Liver (tissue), 8 donors: ENCODE measurements at regions not wholly inside any gene's neighbourhood (a gene's known extent, or its start where the extent isn't known, plus 50 kb on each side); places are given as distances from the start of the nearest gene placed in this dataset.

Source experiments
- DNase-seq: peaks from one replicate; pipeline ENCODE4 v3.0.0-alpha.2; 2017; ENCODE audit warnings: low spot score
- H3K27ac ChIP-seq, 2 donors: one replicate each; pipeline ENCODE4 v1.7.0; 2013; ENCODE audit warnings: inconsistent platforms in 2 of 2, low read length in 2 of 2, control low read depth in 1 of 2, low read depth in 1 of 2, mild to moderate bottlenecking in 1 of 2
- H3K27me3 ChIP-seq, 4 donors: one replicate each; pipeline versions ENCODE4 v1.6.1 to v1.7.0; 2013; ENCODE audit warnings: low read length in 3 of 4, inconsistent platforms in 1 of 4, mild to moderate bottlenecking in 1 of 4, moderate library complexity in 1 of 4; ENCODE audit not compliant: control insufficient read depth in 4 of 4, insufficient read depth in 4 of 4
- H3K36me3 ChIP-seq, 4 donors: one replicate each; pipeline versions ENCODE4 v1.6.1 to v1.7.0; 2013; ENCODE audit warnings: low read length in 3 of 4, mild to moderate bottlenecking in 3 of 4, low read depth in 1 of 4, moderate library complexity in 1 of 4; ENCODE audit not compliant: control insufficient read depth in 4 of 4, insufficient read depth in 3 of 4
- H3K4me1 ChIP-seq, 4 donors: one replicate each; pipeline versions ENCODE4 v1.6.1 to v1.7.0; 2013; ENCODE audit warnings: low read length in 3 of 4, mild to moderate bottlenecking in 3 of 4, moderate library complexity in 1 of 4; ENCODE audit not compliant: control insufficient read depth in 4 of 4, insufficient read depth in 4 of 4
- H3K4me3 ChIP-seq, 3 donors: one replicate each; pipeline versions ENCODE4 v1.6.1 to v1.7.0; 2013; ENCODE audit warnings: low read length in 3 of 3, control low read depth in 1 of 3, low read depth in 1 of 3, mild to moderate bottlenecking in 1 of 3
- H3K9ac ChIP-seq, 2 donors: one replicate each; pipeline ENCODE4 v1.7.0; 2013; ENCODE audit warnings: low read length in 2 of 2, mild to moderate bottlenecking in 2 of 2, moderate library complexity in 2 of 2, control low read depth in 1 of 2, low read depth in 1 of 2
- H3K9me3 ChIP-seq, 4 donors: one replicate each; pipeline versions ENCODE4 v1.6.1 to v1.7.0; 2013; ENCODE audit warnings: low read length in 3 of 4; ENCODE audit not compliant: control insufficient read depth in 4 of 4
- EGR1 ChIP-seq, 2 donors: IDR thresholded peaks; 2 replicates each; pipeline ENCODE4 v1.6.1; 2016 to 2018; ENCODE audit warnings: antibody characterized with exemption in 2 of 2, low read depth in 2 of 2
- FOXA1 ChIP-seq: IDR thresholded peaks from 2 replicates; pipeline ENCODE4 v1.6.1; 2016; ENCODE audit warnings: antibody characterized with exemption
- FOXA2 ChIP-seq: IDR thresholded peaks from 2 replicates; pipeline ENCODE4 v1.6.1; 2016; ENCODE audit warnings: antibody characterized with exemption
- GABPA ChIP-seq, 2 donors: IDR thresholded peaks in 1 of 2; conservative IDR thresholded peaks in 1 of 2; 2 replicates each; pipeline ENCODE4 v1.6.1; 2016; ENCODE audit warnings: antibody characterized with exemption in 2 of 2, mild to moderate bottlenecking in 1 of 2, moderate library complexity in 1 of 2
- HNF4A ChIP-seq, 2 donors: conservative IDR thresholded peaks; 2 replicates each; pipeline ENCODE4 v1.6.1; 2016; ENCODE audit warnings: antibody characterized with exemption in 2 of 2, mild to moderate bottlenecking in 2 of 2
- HNF4G ChIP-seq: IDR thresholded peaks from 2 replicates; pipeline ENCODE4 v1.6.1; 2016; ENCODE audit warnings: antibody characterized with exemption
- JUND ChIP-seq, 2 donors: IDR thresholded peaks; 2 replicates each; pipeline ENCODE4 v1.6.1; 2016; ENCODE audit warnings: antibody characterized with exemption in 2 of 2
- NR2F2 ChIP-seq: IDR thresholded peaks from 2 replicates; pipeline ENCODE4 v1.6.1; 2016; ENCODE audit warnings: antibody characterized with exemption
- RAD21 ChIP-seq, 2 donors: IDR thresholded peaks; 2 replicates each; pipeline ENCODE4 v1.6.1; 2016; ENCODE audit warnings: antibody characterized with exemption in 2 of 2, mild to moderate bottlenecking in 2 of 2
- RXRA ChIP-seq, 2 donors: IDR thresholded peaks; 2 replicates each; pipeline ENCODE4 v1.6.1; 2017 to 2018; ENCODE audit warnings: antibody characterized with exemption in 2 of 2, mild to moderate bottlenecking in 1 of 2
- SP1 ChIP-seq: IDR thresholded peaks from 2 replicates; pipeline ENCODE4 v1.6.1; 2018; ENCODE audit warnings: antibody characterized with exemption, mild to moderate bottlenecking
- TAF1 ChIP-seq: conservative IDR thresholded peaks from 2 replicates; pipeline ENCODE4 v1.6.1; 2016; ENCODE audit warnings: antibody characterized with exemption, mild to moderate bottlenecking
- YY1 ChIP-seq: IDR thresholded peaks from 2 replicates; pipeline ENCODE4 v1.6.1; 2016; ENCODE audit warnings: antibody characterized with exemption, mild to moderate bottlenecking
- WGBS: extraction: QIAGEN DNeasy Blood & Tissue Kit; methylation state at CpG from one replicate; pipeline ENCODE4 v1.1.7; 2013; 5-methylcytosine and 5-hydroxymethylcytosine counted together
- TF ChIP-seq, protein P1 (sequence below): fragments of 150-350 bp; IDR thresholded peaks from 2 replicates; pipeline ENCODE4 v1.5.1; 2017; ENCODE audit warnings: improper control_type of control experiment, low read depth, low read length; ENCODE audit not compliant: missing input control
- TF ChIP-seq, protein P2 (sequence below): IDR thresholded peaks from 2 replicates; pipeline ENCODE4 v1.6.1; 2016; ENCODE audit warnings: antibody characterized with exemption
- TF ChIP-seq, protein P3 (sequence below): IDR thresholded peaks from 2 replicates; pipeline ENCODE4 v1.6.1; 2016; ENCODE audit warnings: antibody characterized with exemption, mild to moderate bottlenecking
- TF ChIP-seq, protein P4 (sequence below): IDR thresholded peaks from 2 replicates; pipeline ENCODE4 v1.6.1; 2016; ENCODE audit warnings: antibody characterized with exemption
- TF ChIP-seq, protein P5 (sequence below): IDR thresholded peaks from 2 replicates; pipeline ENCODE4 v1.6.1; 2016; ENCODE audit warnings: antibody characterized with exemption
- donor health status: healthy.
- donor health status: healthy.
- donor health status: healthy.
- donor health status: healthy.
- donor health status: healthy.

DNA sequence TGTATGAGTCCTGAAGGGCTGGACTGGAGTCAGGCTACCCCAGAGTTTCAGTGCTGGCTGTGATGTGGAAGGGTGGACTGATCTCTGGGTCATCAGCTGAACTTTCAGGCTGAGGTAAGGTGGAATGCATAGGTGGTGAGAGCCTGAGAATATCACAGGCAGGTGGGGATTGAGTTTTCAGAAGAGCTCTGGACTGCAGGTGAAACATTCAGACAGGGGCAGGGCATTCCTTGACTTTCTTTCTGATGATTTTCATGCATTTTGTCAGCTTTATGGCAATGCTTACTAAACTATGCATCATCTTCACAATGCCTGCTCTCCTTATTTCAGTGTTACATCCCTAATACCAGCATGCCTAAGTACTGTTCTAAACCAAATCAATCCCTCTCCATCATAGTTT is 755.0 kb downstream of the KCNA4 start:
- H3K27me3 ChIP-seq, result no peaks in the 10 kb centered on the region
- TF ChIP-seq, protein P1, sequence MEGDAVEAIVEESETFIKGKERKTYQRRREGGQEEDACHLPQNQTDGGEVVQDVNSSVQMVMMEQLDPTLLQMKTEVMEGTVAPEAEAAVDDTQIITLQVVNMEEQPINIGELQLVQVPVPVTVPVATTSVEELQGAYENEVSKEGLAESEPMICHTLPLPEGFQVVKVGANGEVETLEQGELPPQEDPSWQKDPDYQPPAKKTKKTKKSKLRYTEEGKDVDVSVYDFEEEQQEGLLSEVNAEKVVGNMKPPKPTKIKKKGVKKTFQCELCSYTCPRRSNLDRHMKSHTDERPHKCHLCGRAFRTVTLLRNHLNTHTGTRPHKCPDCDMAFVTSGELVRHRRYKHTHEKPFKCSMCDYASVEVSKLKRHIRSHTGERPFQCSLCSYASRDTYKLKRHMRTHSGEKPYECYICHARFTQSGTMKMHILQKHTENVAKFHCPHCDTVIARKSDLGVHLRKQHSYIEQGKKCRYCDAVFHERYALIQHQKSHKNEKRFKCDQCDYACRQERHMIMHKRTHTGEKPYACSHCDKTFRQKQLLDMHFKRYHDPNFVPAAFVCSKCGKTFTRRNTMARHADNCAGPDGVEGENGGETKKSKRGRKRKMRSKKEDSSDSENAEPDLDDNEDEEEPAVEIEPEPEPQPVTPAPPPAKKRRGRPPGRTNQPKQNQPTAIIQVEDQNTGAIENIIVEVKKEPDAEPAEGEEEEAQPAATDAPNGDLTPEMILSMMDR, result no peak
- TF ChIP-seq FOXA2 (no peak), GABPA (IDR thresholded peaks at IDR 0.05 in 1 of 2, conservative IDR thresholded peaks at IDR 0.05 in 1 of 2) (no peak), FOXA1 (no peak), YY1 (no peak), RXRA (IDR thresholded peaks at IDR 0.05) (no peak), SP1 (no peak), TAF1 (no peak), NR2F2 (no peak), RAD21 (IDR thresholded peaks at IDR 0.05) (no peak), HNF4A (conservative IDR thresholded peaks at IDR 0.05) (no peak), HNF4G (no peak), JUND (IDR thresholded peaks at IDR 0.05) (no peak)
- TF ChIP-seq, protein P2, sequence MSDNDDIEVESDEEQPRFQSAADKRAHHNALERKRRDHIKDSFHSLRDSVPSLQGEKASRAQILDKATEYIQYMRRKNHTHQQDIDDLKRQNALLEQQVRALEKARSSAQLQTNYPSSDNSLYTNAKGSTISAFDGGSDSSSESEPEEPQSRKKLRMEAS, result no peak
- TF ChIP-seq, protein P3, sequence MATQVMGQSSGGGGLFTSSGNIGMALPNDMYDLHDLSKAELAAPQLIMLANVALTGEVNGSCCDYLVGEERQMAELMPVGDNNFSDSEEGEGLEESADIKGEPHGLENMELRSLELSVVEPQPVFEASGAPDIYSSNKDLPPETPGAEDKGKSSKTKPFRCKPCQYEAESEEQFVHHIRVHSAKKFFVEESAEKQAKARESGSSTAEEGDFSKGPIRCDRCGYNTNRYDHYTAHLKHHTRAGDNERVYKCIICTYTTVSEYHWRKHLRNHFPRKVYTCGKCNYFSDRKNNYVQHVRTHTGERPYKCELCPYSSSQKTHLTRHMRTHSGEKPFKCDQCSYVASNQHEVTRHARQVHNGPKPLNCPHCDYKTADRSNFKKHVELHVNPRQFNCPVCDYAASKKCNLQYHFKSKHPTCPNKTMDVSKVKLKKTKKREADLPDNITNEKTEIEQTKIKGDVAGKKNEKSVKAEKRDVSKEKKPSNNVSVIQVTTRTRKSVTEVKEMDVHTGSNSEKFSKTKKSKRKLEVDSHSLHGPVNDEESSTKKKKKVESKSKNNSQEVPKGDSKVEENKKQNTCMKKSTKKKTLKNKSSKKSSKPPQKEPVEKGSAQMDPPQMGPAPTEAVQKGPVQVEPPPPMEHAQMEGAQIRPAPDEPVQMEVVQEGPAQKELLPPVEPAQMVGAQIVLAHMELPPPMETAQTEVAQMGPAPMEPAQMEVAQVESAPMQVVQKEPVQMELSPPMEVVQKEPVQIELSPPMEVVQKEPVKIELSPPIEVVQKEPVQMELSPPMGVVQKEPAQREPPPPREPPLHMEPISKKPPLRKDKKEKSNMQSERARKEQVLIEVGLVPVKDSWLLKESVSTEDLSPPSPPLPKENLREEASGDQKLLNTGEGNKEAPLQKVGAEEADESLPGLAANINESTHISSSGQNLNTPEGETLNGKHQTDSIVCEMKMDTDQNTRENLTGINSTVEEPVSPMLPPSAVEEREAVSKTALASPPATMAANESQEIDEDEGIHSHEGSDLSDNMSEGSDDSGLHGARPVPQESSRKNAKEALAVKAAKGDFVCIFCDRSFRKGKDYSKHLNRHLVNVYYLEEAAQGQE, result no peak
- TF ChIP-seq, protein P4, sequence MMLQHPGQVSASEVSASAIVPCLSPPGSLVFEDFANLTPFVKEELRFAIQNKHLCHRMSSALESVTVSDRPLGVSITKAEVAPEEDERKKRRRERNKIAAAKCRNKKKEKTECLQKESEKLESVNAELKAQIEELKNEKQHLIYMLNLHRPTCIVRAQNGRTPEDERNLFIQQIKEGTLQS, result no peak
- DNase-seq, result no peak
- no peaks in the 10 kb centered on the region for H3K36me3 ChIP-seq
- peaks cover 2 to 13% (median 8%) of the 10 kb centered on the region in 4 donors for H3K4me1 ChIP-seq
- H3K9ac ChIP-seq, result no peak overlapping the region
- no peak overlapping the region for H3K4me3 ChIP-seq
- no peaks in the 10 kb centered on the region for H3K9me3 ChIP-seq
- no peak overlapping the region for H3K27ac ChIP-seq

DNA sequence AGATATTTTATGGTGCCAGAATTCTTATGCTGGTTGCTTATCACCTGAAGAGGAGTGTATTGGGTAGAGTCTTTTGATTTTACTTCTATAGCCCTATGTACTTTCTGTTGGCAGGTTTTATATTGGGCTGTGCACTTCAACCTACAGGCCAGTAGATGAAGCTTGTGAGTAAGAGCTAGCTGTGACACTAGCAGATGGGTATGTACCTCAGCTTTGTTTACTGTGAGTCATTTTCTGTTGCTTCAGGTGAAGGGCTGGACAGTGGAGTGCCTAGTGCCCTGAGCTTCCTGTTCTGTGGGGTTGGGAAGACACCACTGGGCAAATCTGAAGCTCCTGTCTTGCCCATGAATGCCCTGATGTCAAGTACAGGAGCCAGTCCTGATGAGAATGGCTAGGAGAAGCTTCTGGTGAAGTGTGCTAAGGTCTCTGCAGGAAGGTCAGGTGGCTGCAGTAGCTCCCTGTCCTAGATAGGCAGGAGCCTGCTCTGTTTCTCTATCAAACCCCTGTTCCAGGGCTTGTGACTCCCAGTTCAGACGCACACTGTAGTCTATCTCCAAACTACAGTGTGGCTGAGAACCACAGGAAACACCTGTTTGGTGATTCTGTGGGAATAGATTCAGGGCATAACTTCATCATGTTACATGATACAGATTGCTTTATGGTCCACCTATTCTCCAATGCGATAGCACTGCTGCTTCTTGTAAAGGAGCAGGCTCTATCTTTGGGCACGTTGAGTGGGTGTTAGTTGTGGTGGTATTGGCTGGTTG is 755.7 kb downstream of the KCNA4 start:
- no peak for DNase-seq
- WGBS, result 89% methylated on average over 3 of the region's 3 CpGs
- TF ChIP-seq RXRA (IDR thresholded peaks at IDR 0.05) (peak in 1 of 2 donors; percentile 30), EGR1 (IDR thresholded peaks at IDR 0.05; ENCODE audit: low read depth in 2 of 2) (no peak), FOXA2 (peak; percentile 93), TAF1 (no peak), GABPA (IDR thresholded peaks at IDR 0.05 in 1 of 2, conservative IDR thresholded peaks at IDR 0.05 in 1 of 2) (no peak), RAD21 (IDR thresholded peaks at IDR 0.05) (peak; percentile 63 to 72), HNF4G (no peak), HNF4A (conservative IDR thresholded peaks at IDR 0.05) (peak; percentile 55 to 85), FOXA1 (peak; percentile 81), SP1 (no peak), YY1 (no peak), NR2F2 (no peak), JUND (IDR thresholded peaks at IDR 0.05) (peak; percentile 63 to 97)
- TF ChIP-seq, protein P4, result peak; percentile 56
- TF ChIP-seq, protein P5, sequence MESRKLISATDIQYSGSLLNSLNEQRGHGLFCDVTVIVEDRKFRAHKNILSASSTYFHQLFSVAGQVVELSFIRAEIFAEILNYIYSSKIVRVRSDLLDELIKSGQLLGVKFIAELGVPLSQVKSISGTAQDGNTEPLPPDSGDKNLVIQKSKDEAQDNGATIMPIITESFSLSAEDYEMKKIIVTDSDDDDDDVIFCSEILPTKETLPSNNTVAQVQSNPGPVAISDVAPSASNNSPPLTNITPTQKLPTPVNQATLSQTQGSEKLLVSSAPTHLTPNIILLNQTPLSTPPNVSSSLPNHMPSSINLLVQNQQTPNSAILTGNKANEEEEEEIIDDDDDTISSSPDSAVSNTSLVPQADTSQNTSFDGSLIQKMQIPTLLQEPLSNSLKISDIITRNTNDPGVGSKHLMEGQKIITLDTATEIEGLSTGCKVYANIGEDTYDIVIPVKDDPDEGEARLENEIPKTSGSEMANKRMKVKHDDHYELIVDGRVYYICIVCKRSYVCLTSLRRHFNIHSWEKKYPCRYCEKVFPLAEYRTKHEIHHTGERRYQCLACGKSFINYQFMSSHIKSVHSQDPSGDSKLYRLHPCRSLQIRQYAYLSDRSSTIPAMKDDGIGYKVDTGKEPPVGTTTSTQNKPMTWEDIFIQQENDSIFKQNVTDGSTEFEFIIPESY, result no peak
- TF ChIP-seq, protein P2, result no peak
- TF ChIP-seq, protein P1, result peak; percentile 40

More for the DNA sequence above, 755.7 kb downstream of the KCNA4 start:
- Histone ChIP-seq H3K4me3 (no peak overlapping the region), H3K9me3 (no peaks in the 10 kb centered on the region), H3K9ac (no peak overlapping the region), H3K27ac (no peak overlapping the region), H3K27me3 (no peaks in the 10 kb centered on the region), H3K36me3 (no peaks in the 10 kb centered on the region), H3K4me1 (peaks cover 2 to 13% (median 8%) of the 10 kb centered on the region in 4 donors)
